ENCODE measurements at regions not wholly inside any gene's neighbourhood (a gene's known extent, or its start where the extent isn't known, plus 50 kb on each side); places are given as distances from the start of the nearest gene placed in this dataset.

GRCh38 chr10:131532745-131533341 lies 221.3 kb upstream of the TCERG1L start:
- DNase-seq: no peak
- H3K36me3 ChIP-seq: no peaks in the 10 kb centered on the region
- H3K4me1 ChIP-seq: no peaks in the 10 kb centered on the region
- no peak overlapping the region for H3K27ac ChIP-seq
- no peak overlapping the region for H3K4me3 ChIP-seq (replicated peaks in 1 of 3)
- intact Hi-C loops (cut with DNase I): no loop called here
- no peaks in the 10 kb centered on the region for H3K27me3 ChIP-seq
- WGBS, 2 donors: 82 to 89% methylated on average over 17 to 24 of the region's 24 CpGs
- no peaks in the 10 kb centered on the region for H3K9me3 ChIP-seq
- TF ChIP-seq, protein P1, sequence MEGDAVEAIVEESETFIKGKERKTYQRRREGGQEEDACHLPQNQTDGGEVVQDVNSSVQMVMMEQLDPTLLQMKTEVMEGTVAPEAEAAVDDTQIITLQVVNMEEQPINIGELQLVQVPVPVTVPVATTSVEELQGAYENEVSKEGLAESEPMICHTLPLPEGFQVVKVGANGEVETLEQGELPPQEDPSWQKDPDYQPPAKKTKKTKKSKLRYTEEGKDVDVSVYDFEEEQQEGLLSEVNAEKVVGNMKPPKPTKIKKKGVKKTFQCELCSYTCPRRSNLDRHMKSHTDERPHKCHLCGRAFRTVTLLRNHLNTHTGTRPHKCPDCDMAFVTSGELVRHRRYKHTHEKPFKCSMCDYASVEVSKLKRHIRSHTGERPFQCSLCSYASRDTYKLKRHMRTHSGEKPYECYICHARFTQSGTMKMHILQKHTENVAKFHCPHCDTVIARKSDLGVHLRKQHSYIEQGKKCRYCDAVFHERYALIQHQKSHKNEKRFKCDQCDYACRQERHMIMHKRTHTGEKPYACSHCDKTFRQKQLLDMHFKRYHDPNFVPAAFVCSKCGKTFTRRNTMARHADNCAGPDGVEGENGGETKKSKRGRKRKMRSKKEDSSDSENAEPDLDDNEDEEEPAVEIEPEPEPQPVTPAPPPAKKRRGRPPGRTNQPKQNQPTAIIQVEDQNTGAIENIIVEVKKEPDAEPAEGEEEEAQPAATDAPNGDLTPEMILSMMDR (IDR thresholded peaks at IDR 0.05): no peak
- TF ChIP-seq POLR2A (IDR thresholded peaks at IDR 0.05): no peak

DNA sequence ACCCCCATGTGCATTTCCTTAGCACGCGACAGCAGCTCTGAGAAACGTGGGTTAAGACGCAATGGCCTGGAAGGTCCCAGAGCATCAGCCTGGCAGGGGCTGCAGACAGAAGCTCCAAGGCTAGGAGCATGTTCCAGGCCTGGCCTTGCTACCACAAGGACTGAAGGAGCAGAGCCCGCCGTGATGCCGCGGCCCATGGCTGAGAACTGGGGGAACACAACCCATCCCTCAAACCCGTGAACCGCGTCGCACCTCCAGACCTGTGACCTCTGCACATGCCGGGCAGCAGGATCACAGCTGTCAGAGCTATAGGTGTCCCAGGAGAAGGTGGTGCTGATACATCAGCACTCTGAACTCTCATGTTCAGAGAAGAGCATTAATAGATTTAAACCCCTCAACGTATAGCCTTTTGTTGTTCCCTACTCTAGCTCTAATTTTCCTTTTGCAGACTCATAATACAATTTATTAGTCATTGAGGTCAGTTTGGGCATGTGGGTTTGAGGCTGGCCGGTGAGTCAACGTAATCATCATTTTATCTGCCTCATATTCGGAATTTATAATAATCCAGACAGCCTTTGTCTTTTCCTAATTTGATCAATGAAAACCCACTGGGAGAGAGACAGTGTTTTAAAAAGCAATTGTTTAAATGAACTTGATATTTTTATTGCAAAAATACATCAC lies 222.5 kb upstream of the TCERG1L start:
- Histone ChIP-seq H3K9me3 (no peaks in the 10 kb centered on the region), H3K27me3 (no peaks in the 10 kb centered on the region), H3K4me1 (no peaks in the 10 kb centered on the region), H3K27ac (no peak overlapping the region), H3K4me3 (replicated peaks in 1 of 3) (no peak overlapping the region), H3K36me3 (no peaks in the 10 kb centered on the region)
- intact Hi-C loops (cut with DNase I): no loop called here
- no peak for DNase-seq
- TF ChIP-seq POLR2A (IDR thresholded peaks at IDR 0.05): no peak
- TF ChIP-seq, protein P1 (IDR thresholded peaks at IDR 0.05): no peak
- 85 to 92% methylated on average over 14 to 17 of the region's 17 CpGs for WGBS, 2 donors

DNA sequence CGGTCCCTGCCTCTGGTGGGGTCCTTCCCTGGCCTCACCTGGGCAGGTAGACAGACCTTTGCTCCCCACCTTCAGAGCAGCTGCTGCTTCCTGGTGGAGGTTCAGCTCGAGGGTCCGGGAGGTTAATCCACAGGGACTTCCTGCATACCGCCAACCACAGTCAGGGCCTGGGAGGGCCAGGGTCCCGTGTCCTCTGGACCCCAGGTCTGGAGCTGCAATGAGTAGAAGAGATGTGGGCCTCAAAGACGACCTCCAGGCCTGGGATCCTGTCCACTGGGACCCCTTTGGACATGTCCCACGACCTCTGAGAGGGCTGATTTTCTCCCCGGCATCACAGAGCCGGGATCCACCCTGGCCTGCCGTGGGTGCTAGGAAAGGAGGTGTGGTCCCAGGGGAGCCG lies 223.3 kb upstream of the TCERG1L start:
- no peaks in the 10 kb centered on the region for H3K27me3 ChIP-seq
- intact Hi-C loops (cut with DNase I): no loop called here
- H3K4me1 ChIP-seq: no peaks in the 10 kb centered on the region
- H3K36me3 ChIP-seq: no peaks in the 10 kb centered on the region
- no peak overlapping the region for H3K4me3 ChIP-seq (replicated peaks in 1 of 3)
- WGBS, 2 donors: 81 to 83% methylated on average over 8 to 11 of the region's 11 CpGs
- H3K27ac ChIP-seq: no peak overlapping the region
- no peak for TF ChIP-seq POLR2A (IDR thresholded peaks at IDR 0.05)
- TF ChIP-seq, protein P1 (IDR thresholded peaks at IDR 0.05): no peak
- H3K9me3 ChIP-seq: no peaks in the 10 kb centered on the region
- no peak for DNase-seq

GRCh38 chr10:131536676-131537075 lies 225.2 kb upstream of the TCERG1L start:
- no peak overlapping the region for H3K27ac ChIP-seq
- DNase-seq: no peak
- H3K9me3 ChIP-seq: no peaks in the 10 kb centered on the region
- H3K4me1 ChIP-seq: no peaks in the 10 kb centered on the region
- H3K27me3 ChIP-seq: no peaks in the 10 kb centered on the region
- 90 to 91% methylated on average over 15 of the region's 15 CpGs for WGBS, 2 donors
- H3K36me3 ChIP-seq: no peaks in the 10 kb centered on the region
- no peak overlapping the region for H3K4me3 ChIP-seq (replicated peaks in 1 of 3)
- intact Hi-C loops (cut with DNase I): no loop called here
- TF ChIP-seq POLR2A (IDR thresholded peaks at IDR 0.05): no peak
- TF ChIP-seq, protein P1 (IDR thresholded peaks at IDR 0.05): no peak

GRCh38 chr10:131537281-131537680 lies 225.8 kb upstream of the TCERG1L start:
- TF ChIP-seq POLR2A (IDR thresholded peaks at IDR 0.05): no peak
- TF ChIP-seq, protein P1 (IDR thresholded peaks at IDR 0.05): no peak

More at GRCh38 chr10:131537281-131537680, 225.8 kb upstream of the TCERG1L start:
- DNase-seq: no peak
- Histone ChIP-seq H3K27me3 (no peaks in the 10 kb centered on the region), H3K4me3 (replicated peaks in 1 of 3) (no peak overlapping the region), H3K27ac (no peak overlapping the region), H3K36me3 (no peaks in the 10 kb centered on the region), H3K9me3 (no peaks in the 10 kb centered on the region), H3K4me1 (no peaks in the 10 kb centered on the region)
- WGBS, 2 donors: 55 to 57% methylated on average over 1 of the region's 1 CpG
- intact Hi-C loops (cut with DNase I): no loop called here

Measured in thyroid gland (tissue), 4 donors.